ENCODE measurements at regions not wholly inside any gene's neighbourhood (a gene's known extent, or its start where the extent isn't known, plus 50 kb on each side); places are given as distances from the start of the nearest gene placed in this dataset.
A peak's percentile ranks its signal among the peaks of the same experiment; 100 is the strongest.

- TF ChIP-seq CTCF (IDR thresholded peaks at IDR 0.05) = no peak
- Histone ChIP-seq H3K36me3 (no peaks in the 10 kb centered on the region), H3K27me3 (no peaks in the 10 kb centered on the region), H3K4me1 (peaks cover 0 to 48% of the 10 kb centered on the region in 2 donors), H3K4me3 (no peak overlapping the region), H3K9me3 (no peaks in the 10 kb centered on the region), H3K27ac (peak overlapping the region; percentile 69 to 82)
- DNase-seq (ENCODE audit: low spot score) = no peak
These were observed 120.6 kb upstream of the TNRC6C start for GRCh38 chr17:77837917-77838316.

- H3K27ac ChIP-seq = peak overlapping the region; percentile 69 to 82
- peaks cover 0 to 44% of the 10 kb centered on the region in 2 donors for H3K4me1 ChIP-seq
- TF ChIP-seq CTCF (IDR thresholded peaks at IDR 0.05) = no peak
- H3K27me3 ChIP-seq = no peaks in the 10 kb centered on the region
- H3K4me3 ChIP-seq = no peak overlapping the region
- H3K36me3 ChIP-seq = no peaks in the 10 kb centered on the region
- no peaks in the 10 kb centered on the region for H3K9me3 ChIP-seq
- no peak for DNase-seq (ENCODE audit: low spot score)
These were observed 119.5 kb upstream of the TNRC6C start for GRCh38 chr17:77838748-77839697.

- Histone ChIP-seq H3K36me3 (no peaks in the 10 kb centered on the region), H3K4me1 (peaks cover 0 to 35% of the 10 kb centered on the region in 2 donors), H3K27me3 (no peaks in the 10 kb centered on the region), H3K4me3 (no peak overlapping the region), H3K27ac (peak overlapping the region; percentile 69 to 82), H3K9me3 (no peaks in the 10 kb centered on the region)
- no peak for DNase-seq (ENCODE audit: low spot score)
- no peak for TF ChIP-seq CTCF (IDR thresholded peaks at IDR 0.05)
These were observed 118.6 kb upstream of the TNRC6C start for GRCh38 chr17:77839698-77840512.

GRCh38 chr17:77840513-77841165, 117.9 kb upstream of the TNRC6C start:
- Histone ChIP-seq H3K9me3 (no peaks in the 10 kb centered on the region), H3K4me3 (no peak overlapping the region), H3K27me3 (no peaks in the 10 kb centered on the region), H3K4me1 (peaks cover 0 to 31% of the 10 kb centered on the region in 2 donors), H3K36me3 (no peaks in the 10 kb centered on the region), H3K27ac (peak overlapping the region; percentile 69 to 82)
- no peak for DNase-seq (ENCODE audit: low spot score)
- no peak for TF ChIP-seq CTCF (IDR thresholded peaks at IDR 0.05)

GRCh38 chr17:77841742-77842527, 116.6 kb upstream of the TNRC6C start:
- Histone ChIP-seq H3K9me3 (no peaks in the 10 kb centered on the region), H3K4me1 (peaks cover 0 to 31% of the 10 kb centered on the region in 2 donors), H3K27ac (peak overlapping the region; percentile 69 to 82), H3K4me3 (no peak overlapping the region), H3K27me3 (no peaks in the 10 kb centered on the region), H3K36me3 (no peaks in the 10 kb centered on the region)
- TF ChIP-seq CTCF (IDR thresholded peaks at IDR 0.05) = no peak
- no peak for DNase-seq (ENCODE audit: low spot score)

Measured in right atrium auricular region (tissue), 2 donors.